ENCODE measurements at regions not wholly inside any gene's neighbourhood (a gene's known extent, or its start where the extent isn't known, plus 50 kb on each side); places are given as distances from the start of the nearest gene placed in this dataset.

DNA sequence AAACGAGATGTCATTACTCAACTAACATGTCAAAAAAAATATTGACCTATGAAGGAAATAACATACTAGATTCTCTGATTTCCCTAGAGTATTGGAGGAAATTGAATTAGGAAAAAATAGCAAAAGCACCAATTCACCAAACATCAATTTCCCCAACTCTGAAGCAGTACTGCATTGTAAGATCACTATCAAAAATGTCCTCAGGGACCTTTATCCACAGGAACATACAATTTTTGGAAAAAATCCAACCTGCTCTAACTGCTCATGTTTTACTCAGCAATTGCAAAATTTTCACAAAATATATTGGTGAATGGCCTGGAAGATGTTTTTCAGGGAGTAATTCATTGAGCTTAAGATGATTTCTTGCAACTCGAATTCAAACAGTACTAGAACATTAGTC is 239.0 kb upstream of the GIMD1 start:
- POLR2A ChIA-PET = no interaction called here
- CTCF ChIA-PET = no interaction called here
- TF ChIP-seq, protein P1, sequence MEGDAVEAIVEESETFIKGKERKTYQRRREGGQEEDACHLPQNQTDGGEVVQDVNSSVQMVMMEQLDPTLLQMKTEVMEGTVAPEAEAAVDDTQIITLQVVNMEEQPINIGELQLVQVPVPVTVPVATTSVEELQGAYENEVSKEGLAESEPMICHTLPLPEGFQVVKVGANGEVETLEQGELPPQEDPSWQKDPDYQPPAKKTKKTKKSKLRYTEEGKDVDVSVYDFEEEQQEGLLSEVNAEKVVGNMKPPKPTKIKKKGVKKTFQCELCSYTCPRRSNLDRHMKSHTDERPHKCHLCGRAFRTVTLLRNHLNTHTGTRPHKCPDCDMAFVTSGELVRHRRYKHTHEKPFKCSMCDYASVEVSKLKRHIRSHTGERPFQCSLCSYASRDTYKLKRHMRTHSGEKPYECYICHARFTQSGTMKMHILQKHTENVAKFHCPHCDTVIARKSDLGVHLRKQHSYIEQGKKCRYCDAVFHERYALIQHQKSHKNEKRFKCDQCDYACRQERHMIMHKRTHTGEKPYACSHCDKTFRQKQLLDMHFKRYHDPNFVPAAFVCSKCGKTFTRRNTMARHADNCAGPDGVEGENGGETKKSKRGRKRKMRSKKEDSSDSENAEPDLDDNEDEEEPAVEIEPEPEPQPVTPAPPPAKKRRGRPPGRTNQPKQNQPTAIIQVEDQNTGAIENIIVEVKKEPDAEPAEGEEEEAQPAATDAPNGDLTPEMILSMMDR (IDR thresholded peaks at IDR 0.05; ENCODE audit: low read depth, low read length) = no peak

DNA sequence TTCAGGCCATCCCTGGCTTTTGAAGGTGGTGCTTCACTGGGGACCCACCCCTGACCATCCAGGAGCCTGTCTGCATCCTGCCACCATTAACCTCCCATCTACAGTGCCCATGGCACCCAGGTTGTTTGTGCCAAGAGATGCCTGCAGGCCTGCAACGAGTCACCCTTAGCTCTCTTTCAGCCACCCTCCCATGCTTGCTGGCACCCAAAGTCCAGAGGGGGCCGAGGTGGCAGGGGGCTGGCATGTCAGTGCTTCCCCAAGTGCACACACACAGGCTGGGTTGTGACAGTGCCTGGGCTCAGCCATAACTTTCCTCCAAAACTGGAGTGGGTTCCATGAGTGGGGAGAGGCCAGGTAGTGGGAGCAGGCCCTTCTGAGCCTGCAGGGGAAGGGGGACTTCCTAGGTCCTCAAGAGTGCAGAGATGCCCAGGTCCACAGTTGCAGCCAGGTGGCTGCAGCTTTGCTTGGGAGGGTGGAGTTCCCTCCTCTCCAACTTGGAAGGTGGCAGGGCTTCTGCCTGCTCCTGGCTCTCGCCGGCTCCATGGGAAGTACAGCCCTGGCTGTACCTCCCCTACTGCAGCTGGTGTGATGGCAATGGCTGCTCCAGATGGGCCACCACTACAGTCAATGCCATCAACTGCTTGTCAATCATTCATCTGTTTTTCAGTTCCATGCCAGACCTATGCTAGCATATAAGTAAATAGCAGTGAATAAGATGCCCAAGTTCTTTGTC is 235.9 kb upstream of the GIMD1 start:
- POLR2A ChIA-PET = no interaction called here
- TF ChIP-seq, protein P1 (IDR thresholded peaks at IDR 0.05; ENCODE audit: low read depth, low read length) = no peak

More for the DNA sequence above, 239.0 kb upstream of the GIMD1 start:
- DNase-seq (ENCODE audit: low read depth, low spot score) = no peak
- Histone ChIP-seq H3K9me3 (ENCODE audit: control insufficient read depth, insufficient read depth, low read length) (peaks cover 7% of the 10 kb centered on the region; the same call in 1 of the 2 replicates), H3K4me3 (ENCODE audit: low read depth, low read length) (no peak overlapping the region), H3K27ac (ENCODE audit: low read depth, low read length) (no peak overlapping the region), H3K27me3 (ENCODE audit: control insufficient read depth, insufficient read depth, low read length) (no peaks in the 10 kb centered on the region)

DNA sequence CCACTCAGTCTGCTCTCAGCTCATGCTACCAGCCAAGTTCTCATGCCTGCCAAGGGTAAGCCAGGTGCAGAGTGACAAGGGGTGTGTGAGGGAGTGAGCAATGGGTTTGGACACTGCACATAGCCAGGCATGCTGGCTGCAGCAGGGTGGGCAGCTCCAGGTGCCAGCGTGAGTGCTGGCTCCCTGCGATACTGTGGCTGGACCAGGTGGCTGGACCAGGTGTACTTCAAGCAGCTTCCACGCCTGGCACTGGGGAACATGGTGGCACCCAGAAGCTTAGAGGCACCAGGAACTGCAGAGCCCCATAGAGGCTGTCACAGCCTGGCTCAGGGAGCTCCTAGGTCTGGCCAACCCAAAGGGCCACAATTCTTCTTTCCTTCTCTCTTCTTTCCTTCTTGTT is 234.9 kb upstream of the GIMD1 start:
- DNase-seq (ENCODE audit: low read depth, low spot score) = no peak
- CTCF ChIA-PET = interaction anchor here (0.6 kb wide), 1 partner anchor 274 kb away, joined by 4 read pairs; no protein-coding TSS in a partner anchor

More for the DNA sequence above, 235.9 kb upstream of the GIMD1 start:
- no peaks in the 10 kb centered on the region for H3K27me3 ChIP-seq (ENCODE audit: control insufficient read depth, insufficient read depth, low read length)
- no peaks in the 10 kb centered on the region for H3K9me3 ChIP-seq (ENCODE audit: control insufficient read depth, insufficient read depth, low read length)
- DNase-seq (ENCODE audit: low read depth, low spot score) = no peak
- CTCF ChIA-PET = no interaction called here
- no peak overlapping the region for H3K4me3 ChIP-seq (ENCODE audit: low read depth, low read length)
- no peak overlapping the region for H3K27ac ChIP-seq (ENCODE audit: low read depth, low read length)

DNA sequence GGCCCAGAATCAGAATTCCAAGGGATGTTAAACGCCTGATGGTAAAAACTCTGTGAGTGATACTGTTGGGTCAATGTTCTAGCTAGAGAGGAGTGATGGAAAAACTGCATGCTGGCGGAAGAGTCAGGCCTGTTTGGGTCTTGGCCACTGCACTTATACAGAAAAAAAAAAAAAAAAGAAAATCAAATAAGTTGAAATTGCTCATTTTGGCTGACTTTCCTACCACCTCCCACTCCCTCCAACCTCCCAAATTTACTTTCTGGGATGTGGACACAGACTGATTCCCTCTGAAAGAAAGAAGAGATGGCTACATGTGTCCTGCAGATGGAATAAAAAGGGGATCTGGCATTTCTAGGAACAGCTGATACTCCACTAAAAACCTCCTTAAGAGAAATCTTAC is 234.1 kb upstream of the GIMD1 start:
- POLR2A ChIA-PET = no interaction called here
- Histone ChIP-seq H3K9me3 (ENCODE audit: control insufficient read depth, insufficient read depth, low read length) (no peaks in the 10 kb centered on the region), H3K27ac (ENCODE audit: low read depth, low read length) (no peak overlapping the region), H3K4me3 (ENCODE audit: low read depth, low read length) (no peak overlapping the region), H3K27me3 (ENCODE audit: control insufficient read depth, insufficient read depth, low read length) (no peaks in the 10 kb centered on the region)
- TF ChIP-seq, protein P1 (IDR thresholded peaks at IDR 0.05; ENCODE audit: low read depth, low read length) = no peak
- CTCF ChIA-PET = interaction anchor here (0.6 kb wide), 1 partner anchor 273 kb away, joined by 4 read pairs; no protein-coding TSS in a partner anchor
- no peak for DNase-seq (ENCODE audit: low read depth, low spot score)

More for the DNA sequence above, 234.9 kb upstream of the GIMD1 start:
- TF ChIP-seq, protein P1 (IDR thresholded peaks at IDR 0.05; ENCODE audit: low read depth, low read length) = no peak
- H3K9me3 ChIP-seq (ENCODE audit: control insufficient read depth, insufficient read depth, low read length) = no peaks in the 10 kb centered on the region
- no peak overlapping the region for H3K27ac ChIP-seq (ENCODE audit: low read depth, low read length)
- POLR2A ChIA-PET = no interaction called here
- no peaks in the 10 kb centered on the region for H3K27me3 ChIP-seq (ENCODE audit: control insufficient read depth, insufficient read depth, low read length)
- no peak overlapping the region for H3K4me3 ChIP-seq (ENCODE audit: low read depth, low read length)

- Histone ChIP-seq H3K27ac (ENCODE audit: low read depth, low read length) (no peak overlapping the region), H3K4me3 (ENCODE audit: low read depth, low read length) (no peak overlapping the region), H3K27me3 (ENCODE audit: control insufficient read depth, insufficient read depth, low read length) (no peaks in the 10 kb centered on the region), H3K9me3 (ENCODE audit: control insufficient read depth, insufficient read depth, low read length) (no peaks in the 10 kb centered on the region)
- TF ChIP-seq, protein P1 (IDR thresholded peaks at IDR 0.05; ENCODE audit: low read depth, low read length) = no peak
- DNase-seq (ENCODE audit: low read depth, low spot score) = no peak
- POLR2A ChIA-PET = no interaction called here
- CTCF ChIA-PET = no interaction called here
Measured at GRCh38 chr4:106601519-106601918, 232.9 kb upstream of the GIMD1 start.

Measured in AG04450 (cell line).